ENCODE measurements at regions not wholly inside any gene's neighbourhood (a gene's known extent, or its start where the extent isn't known, plus 50 kb on each side); places are given as distances from the start of the nearest gene placed in this dataset.

- H3K36me3 ChIP-seq = no peaks in the 10 kb centered on the region
- no peaks in the 10 kb centered on the region for H3K27me3 ChIP-seq
- TF ChIP-seq CTCF (IDR thresholded peaks at IDR 0.05) = no peak
- TF ChIP-seq EP300 (IDR thresholded peaks at IDR 0.05) = no peak
- no peak for TF ChIP-seq POLR2A (IDR thresholded peaks at IDR 0.05)
- no peak overlapping the region for H3K4me3 ChIP-seq
- intact Hi-C loops (cut with DNase I) = no loop called here
- H3K4me1 ChIP-seq (ENCODE audit: insufficient read depth) = no peaks in the 10 kb centered on the region
- WGBS, 3 donors = 86 to 90% (median 88%) methylated on average over 5 of the region's 5 CpGs
- no peak overlapping the region for H3K27ac ChIP-seq
- DNase-seq = no peak
- no peaks in the 10 kb centered on the region for H3K9me3 ChIP-seq
Measured at GRCh38 chr16:87094556-87094865, 222.7 kb downstream of the C16orf95 start.

DNA sequence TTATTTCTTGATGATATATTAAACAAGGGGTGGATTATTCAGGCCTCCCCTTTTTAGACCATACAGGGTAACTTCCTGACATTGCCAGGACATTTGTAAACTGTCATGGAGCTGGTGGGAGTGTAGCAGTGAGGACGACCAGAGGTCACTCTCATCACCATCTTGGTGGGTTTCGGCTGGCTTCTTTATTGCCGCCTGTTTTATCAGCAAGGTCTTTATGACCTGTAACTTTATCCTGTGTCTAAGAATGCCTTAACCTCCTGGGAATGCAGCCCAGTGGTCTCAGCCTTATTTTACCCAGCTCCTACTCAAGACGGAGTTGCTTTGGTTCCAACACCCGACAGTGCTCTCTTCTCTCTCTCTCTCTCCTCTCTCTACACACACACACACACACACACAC is 221.9 kb downstream of the C16orf95 start:
- intact Hi-C loops (cut with DNase I) = no loop called here
- 23 to 36% (median 28%) methylated on average over 5 of the region's 5 CpGs for WGBS, 3 donors
- no peaks in the 10 kb centered on the region for H3K36me3 ChIP-seq
- H3K27ac ChIP-seq = no peak overlapping the region
- DNase-seq = no peak
- H3K4me3 ChIP-seq = no peak overlapping the region
- no peaks in the 10 kb centered on the region for H3K4me1 ChIP-seq (ENCODE audit: insufficient read depth)
- no peaks in the 10 kb centered on the region for H3K9me3 ChIP-seq
- H3K27me3 ChIP-seq = no peaks in the 10 kb centered on the region
- TF ChIP-seq POLR2A (IDR thresholded peaks at IDR 0.05) (no peak), EP300 (IDR thresholded peaks at IDR 0.05) (no peak), CTCF (IDR thresholded peaks at IDR 0.05) (no peak)

DNA sequence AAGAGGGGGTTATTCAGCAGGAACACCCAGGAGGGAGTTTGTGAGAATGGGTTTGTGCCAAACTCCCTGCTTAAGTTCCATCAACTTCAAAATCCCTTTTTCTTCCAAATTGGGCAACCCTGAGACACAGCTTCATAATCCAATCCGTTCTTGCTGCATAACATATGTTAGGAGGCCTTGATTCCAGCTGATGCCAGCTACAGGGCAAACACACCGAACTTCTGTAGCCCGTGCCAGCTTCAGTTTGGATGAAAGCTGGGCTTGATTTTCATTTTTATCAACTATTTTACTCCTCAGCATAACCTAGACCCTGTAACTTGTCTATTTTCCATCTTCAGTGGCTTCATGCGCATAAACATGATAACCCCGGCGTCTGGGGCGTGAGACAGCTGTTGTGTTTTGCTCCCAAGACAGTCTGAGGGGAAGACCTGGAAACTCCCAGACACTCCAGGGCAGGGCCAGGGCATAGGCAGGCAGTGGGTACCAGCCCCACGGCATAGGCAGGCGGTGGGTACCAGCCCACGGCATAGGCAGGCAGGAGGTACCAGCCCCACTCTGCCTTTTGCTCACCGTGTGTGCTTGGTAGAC is 220.4 kb downstream of the C16orf95 start:
- no peak for DNase-seq
- H3K9me3 ChIP-seq = no peaks in the 10 kb centered on the region
- no peaks in the 10 kb centered on the region for H3K4me1 ChIP-seq (ENCODE audit: insufficient read depth)
- no peaks in the 10 kb centered on the region for H3K36me3 ChIP-seq
- no peak for TF ChIP-seq POLR2A (IDR thresholded peaks at IDR 0.05)
- TF ChIP-seq CTCF (IDR thresholded peaks at IDR 0.05) = no peak
- TF ChIP-seq EP300 (IDR thresholded peaks at IDR 0.05) = no peak
- no peak overlapping the region for H3K27ac ChIP-seq
- intact Hi-C loops (cut with DNase I) = no loop called here
- H3K4me3 ChIP-seq = no peak overlapping the region
- no peaks in the 10 kb centered on the region for H3K27me3 ChIP-seq
- WGBS, 3 donors = 52 to 63% (median 62%) methylated on average over 11 of the region's 11 CpGs

DNA sequence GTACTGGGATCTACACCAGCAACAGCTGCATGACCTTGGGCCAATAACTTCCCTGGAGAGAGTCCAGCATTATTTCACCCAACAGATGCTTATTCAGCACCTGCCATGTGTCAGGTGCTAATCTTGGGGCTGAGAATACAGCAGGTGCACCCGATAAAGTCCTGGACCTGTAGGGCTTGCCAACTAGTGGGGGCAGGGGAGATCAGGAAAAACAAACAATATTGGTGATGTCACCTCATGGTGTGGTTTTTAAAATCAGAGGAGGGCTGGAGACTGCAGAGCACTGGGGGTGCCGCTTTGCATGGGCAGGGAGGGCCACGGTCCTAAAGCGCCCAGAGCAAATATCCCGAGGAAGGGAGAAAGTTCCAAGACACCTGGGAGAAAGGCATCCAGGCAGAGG is 218.8 kb downstream of the C16orf95 start:
- Histone ChIP-seq H3K4me3 (no peak overlapping the region), H3K36me3 (no peaks in the 10 kb centered on the region), H3K9me3 (no peaks in the 10 kb centered on the region), H3K27me3 (no peaks in the 10 kb centered on the region), H3K4me1 (ENCODE audit: insufficient read depth) (no peaks in the 10 kb centered on the region), H3K27ac (no peak overlapping the region)
- DNase-seq = no peak
- 86 to 90% (median 90%) methylated on average over 5 of the region's 5 CpGs for WGBS, 3 donors
- no peak for TF ChIP-seq POLR2A (IDR thresholded peaks at IDR 0.05)
- TF ChIP-seq CTCF (IDR thresholded peaks at IDR 0.05) = no peak
- no peak for TF ChIP-seq EP300 (IDR thresholded peaks at IDR 0.05)
- intact Hi-C loops (cut with DNase I) = no loop called here

Measured in ovary (tissue), 7 donors.